ENCODE measurements at regions not wholly inside any gene's neighbourhood (a gene's known extent, or its start where the extent isn't known, plus 50 kb on each side); places are given as distances from the start of the nearest gene placed in this dataset.

GRCh38 chr5:100406640-100407039 lies 128.5 kb upstream of the FAM174A start:
- TF ChIP-seq CTCF (IDR thresholded peaks at IDR 0.05) (no peak), ATF3 (CRISPR knock-in tag; conservative IDR thresholded peaks at IDR 0.05) (no peak), TP53 (CRISPR knock-in tag; IDR thresholded peaks at IDR 0.05) (no peak), PRDM15 (CRISPR knock-in tag; IDR thresholded peaks at IDR 0.05) (no peak), IRF2 (CRISPR knock-in tag; IDR thresholded peaks at IDR 0.05; ENCODE audit: borderline replicate concordance, low read depth) (no peak), NR3C1 (CRISPR knock-in tag; conservative IDR thresholded peaks at IDR 0.05; ENCODE audit: low read depth) (no peak), CBFB (CRISPR knock-in tag; IDR thresholded peaks at IDR 0.05; ENCODE audit: low read depth) (no peak), NFYB (CRISPR knock-in tag; conservative IDR thresholded peaks at IDR 0.05; ENCODE audit: low read depth) (no peak), ZNF263 (CRISPR knock-in tag; IDR thresholded peaks at IDR 0.05; ENCODE audit: low read depth) (no peak)
- TF ChIP-seq, protein P1, sequence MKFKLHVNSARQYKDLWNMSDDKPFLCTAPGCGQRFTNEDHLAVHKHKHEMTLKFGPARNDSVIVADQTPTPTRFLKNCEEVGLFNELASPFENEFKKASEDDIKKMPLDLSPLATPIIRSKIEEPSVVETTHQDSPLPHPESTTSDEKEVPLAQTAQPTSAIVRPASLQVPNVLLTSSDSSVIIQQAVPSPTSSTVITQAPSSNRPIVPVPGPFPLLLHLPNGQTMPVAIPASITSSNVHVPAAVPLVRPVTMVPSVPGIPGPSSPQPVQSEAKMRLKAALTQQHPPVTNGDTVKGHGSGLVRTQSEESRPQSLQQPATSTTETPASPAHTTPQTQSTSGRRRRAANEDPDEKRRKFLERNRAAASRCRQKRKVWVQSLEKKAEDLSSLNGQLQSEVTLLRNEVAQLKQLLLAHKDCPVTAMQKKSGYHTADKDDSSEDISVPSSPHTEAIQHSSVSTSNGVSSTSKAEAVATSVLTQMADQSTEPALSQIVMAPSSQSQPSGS (CRISPR knock-in tag; IDR thresholded peaks at IDR 0.05; ENCODE audit: borderline replicate concordance, low read depth) = no peak
- TF ChIP-seq, protein P2, sequence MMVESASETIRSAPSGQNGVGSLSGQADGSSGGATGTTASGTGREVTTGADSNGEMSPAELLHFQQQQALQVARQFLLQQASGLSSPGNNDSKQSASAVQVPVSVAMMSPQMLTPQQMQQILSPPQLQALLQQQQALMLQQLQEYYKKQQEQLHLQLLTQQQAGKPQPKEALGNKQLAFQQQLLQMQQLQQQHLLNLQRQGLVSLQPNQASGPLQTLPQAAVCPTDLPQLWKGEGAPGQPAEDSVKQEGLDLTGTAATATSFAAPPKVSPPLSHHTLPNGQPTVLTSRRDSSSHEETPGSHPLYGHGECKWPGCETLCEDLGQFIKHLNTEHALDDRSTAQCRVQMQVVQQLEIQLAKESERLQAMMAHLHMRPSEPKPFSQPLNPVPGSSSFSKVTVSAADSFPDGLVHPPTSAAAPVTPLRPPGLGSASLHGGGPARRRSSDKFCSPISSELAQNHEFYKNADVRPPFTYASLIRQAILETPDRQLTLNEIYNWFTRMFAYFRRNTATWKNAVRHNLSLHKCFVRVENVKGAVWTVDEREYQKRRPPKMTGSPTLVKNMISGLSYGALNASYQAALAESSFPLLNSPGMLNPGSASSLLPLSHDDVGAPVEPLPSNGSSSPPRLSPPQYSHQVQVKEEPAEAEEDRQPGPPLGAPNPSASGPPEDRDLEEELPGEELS (CRISPR knock-in tag; IDR thresholded peaks at IDR 0.05) = no peak
- TF ChIP-seq, protein P3, sequence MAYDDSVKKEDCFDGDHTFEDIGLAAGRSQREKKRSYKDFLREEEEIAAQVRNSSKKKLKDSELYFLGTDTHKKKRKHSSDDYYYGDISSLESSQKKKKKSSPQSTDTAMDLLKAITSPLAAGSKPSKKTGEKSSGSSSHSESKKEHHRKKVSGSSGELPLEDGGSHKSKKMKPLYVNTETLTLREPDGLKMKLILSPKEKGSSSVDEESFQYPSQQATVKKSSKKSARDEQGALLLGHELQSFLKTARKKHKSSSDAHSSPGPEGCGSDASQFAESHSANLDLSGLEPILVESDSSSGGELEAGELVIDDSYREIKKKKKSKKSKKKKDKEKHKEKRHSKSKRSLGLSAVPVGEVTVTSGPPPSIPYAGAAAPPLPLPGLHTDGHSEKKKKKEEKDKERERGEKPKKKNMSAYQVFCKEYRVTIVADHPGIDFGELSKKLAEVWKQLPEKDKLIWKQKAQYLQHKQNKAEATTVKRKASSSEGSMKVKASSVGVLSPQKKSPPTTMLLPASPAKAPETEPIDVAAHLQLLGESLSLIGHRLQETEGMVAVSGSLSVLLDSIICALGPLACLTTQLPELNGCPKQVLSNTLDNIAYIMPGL (CRISPR knock-in tag; IDR thresholded peaks at IDR 0.05) = no peak
- TF ChIP-seq, protein P4, sequence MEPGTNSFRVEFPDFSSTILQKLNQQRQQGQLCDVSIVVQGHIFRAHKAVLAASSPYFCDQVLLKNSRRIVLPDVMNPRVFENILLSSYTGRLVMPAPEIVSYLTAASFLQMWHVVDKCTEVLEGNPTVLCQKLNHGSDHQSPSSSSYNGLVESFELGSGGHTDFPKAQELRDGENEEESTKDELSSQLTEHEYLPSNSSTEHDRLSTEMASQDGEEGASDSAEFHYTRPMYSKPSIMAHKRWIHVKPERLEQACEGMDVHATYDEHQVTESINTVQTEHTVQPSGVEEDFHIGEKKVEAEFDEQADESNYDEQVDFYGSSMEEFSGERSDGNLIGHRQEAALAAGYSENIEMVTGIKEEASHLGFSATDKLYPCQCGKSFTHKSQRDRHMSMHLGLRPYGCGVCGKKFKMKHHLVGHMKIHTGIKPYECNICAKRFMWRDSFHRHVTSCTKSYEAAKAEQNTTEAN (CRISPR knock-in tag; IDR thresholded peaks at IDR 0.05) = no peak

Data from WTC11 (cell line).